IMR-90 (cell line): ENCODE measurements at regions not wholly inside any gene's neighbourhood (a gene's known extent, or its start where the extent isn't known, plus 50 kb on each side); places are given as distances from the start of the nearest gene placed in this dataset.

Experiments
- ATAC-seq: fragments of 200-7000 bp; cut with Tn5 transposase; 2 replicates; pipeline ENCODE4 v1.9.1; 2020; ENCODE audit warnings: low read depth, mild to moderate bottlenecking, moderate library complexity
- BruUV-seq: library from RNA; stranded (reverse); fragments of 400-500 nt; replicated peaks from 2 replicates; lab custom pipeline; 2021; lab: Mats Ljungman, UMichigan
- CTCF ChIA-PET: fragments of 300-600 bp; formaldehyde crosslinking; extraction: SDS; loops from one replicate; lab custom pipeline; 2021; ENCODE audit warnings: antibody characterized with exemption; lab: Yijun Ruan, JAX
- POLR2A ChIA-PET: fragments of 300-600 bp; sonication (Branson Sonifier 250); formaldehyde crosslinking; loops from one replicate; lab custom pipeline; 2022; ENCODE audit warnings: antibody characterized with exemption; ENCODE audit not compliant: unreplicated experiment; lab: Charles Lee
- DNase-seq: peaks from one replicate; pipeline ENCODE4 v3.0.0; 2013
- H2AFZ ChIP-seq: replicated peaks from 2 replicates; pipeline ENCODE3; 2013; ENCODE audit warnings: low read length, mild to moderate bottlenecking; ENCODE audit not compliant: poor library complexity
- H2AK5ac ChIP-seq: 2 replicates; pipeline ENCODE4 v1.6.1; 2013; ENCODE audit warnings: low read depth, low read length, inconsistent platforms
- H2AK9ac ChIP-seq: replicated peaks from 2 replicates; pipeline ENCODE3; 2013; ENCODE audit warnings: mild to moderate bottlenecking, low read depth, low read length, moderate library complexity; ENCODE audit not compliant: poor library complexity
- H2BK120ac ChIP-seq: 2 replicates; pipeline ENCODE4 v1.6.1; 2013; ENCODE audit warnings: low read depth, low read length, inconsistent platforms
- H2BK15ac ChIP-seq: 3 replicates; pipeline ENCODE4 v1.6.1; 2013; ENCODE audit warnings: low read depth, low read length, inconsistent platforms
- H2BK20ac ChIP-seq: 2 replicates; pipeline ENCODE4 v1.6.1; 2013; ENCODE audit warnings: low read depth, mild to moderate bottlenecking, inconsistent platforms, low read length, moderate library complexity
- H2BK5ac ChIP-seq: 2 replicates; pipeline ENCODE4 v1.6.1; 2013; ENCODE audit warnings: mild to moderate bottlenecking, low read depth, low read length, inconsistent platforms; ENCODE audit not compliant: poor library complexity, severe bottlenecking
- H3K14ac ChIP-seq: replicated peaks from 2 replicates; pipeline ENCODE4 v1.6.1; 2013; ENCODE audit warnings: low read depth, low read length, inconsistent platforms
- H3K18ac ChIP-seq: 2 replicates; pipeline ENCODE4 v1.6.1; 2013; ENCODE audit warnings: low read depth, low read length, control low read depth
- H3K23ac ChIP-seq: 2 replicates; pipeline ENCODE4 v1.6.1; 2013; ENCODE audit warnings: low read depth, low read length, inconsistent platforms
- H3K27ac ChIP-seq: 2 replicates; pipeline ENCODE4 v1.5.1; 2013; ENCODE audit warnings: mild to moderate bottlenecking, control low read depth, low read length; ENCODE audit not compliant: insufficient read depth
- H3K27me3 ChIP-seq: 2 replicates; pipeline ENCODE4 v1.6.1; 2013; ENCODE audit warnings: low read length; ENCODE audit not compliant: control insufficient read depth, insufficient read depth
- H3K36me3 ChIP-seq: 2 replicates; pipeline ENCODE4 v1.6.1; 2013; ENCODE audit warnings: low read length, mixed read lengths; ENCODE audit not compliant: control insufficient read depth, insufficient read depth
- H3K4ac ChIP-seq: 2 replicates; pipeline ENCODE4 v1.6.1; 2013; ENCODE audit warnings: low read depth, low read length, inconsistent platforms
- H3K4me1 ChIP-seq: 2 replicates; pipeline ENCODE4 v1.6.1; 2013; ENCODE audit warnings: low read length, mixed read lengths; ENCODE audit not compliant: control insufficient read depth, insufficient read depth
- H3K4me2 ChIP-seq: 2 replicates; pipeline ENCODE4 v1.6.1; 2013; ENCODE audit warnings: low read depth, mild to moderate bottlenecking, control low read depth, low read length, moderate library complexity
- H3K4me3 ChIP-seq: 2 replicates; pipeline ENCODE4 v1.5.1; 2013; ENCODE audit warnings: low read depth, mild to moderate bottlenecking, control low read depth, low read length, moderate library complexity; ENCODE audit not compliant: insufficient read depth
- H3K56ac ChIP-seq: 2 replicates; pipeline ENCODE4 v1.6.1; 2013; ENCODE audit warnings: low read length, inconsistent platforms; ENCODE audit not compliant: insufficient read depth; ENCODE audit errors: extremely low read depth
- H3K79me1 ChIP-seq, 2 experiments: 2 replicates each; pipeline ENCODE4 v1.6.1; 2013; ENCODE audit warnings: low read length in 2 of 2, inconsistent platforms in 1 of 2, low read depth in 1 of 2
- H3K9ac ChIP-seq: 2 replicates; pipeline ENCODE4 v1.6.1; 2013; ENCODE audit warnings: low read depth, low read length, control low read depth
- H3K9me1 ChIP-seq: 2 replicates; pipeline ENCODE4 v1.6.1; 2013; ENCODE audit warnings: low read length, inconsistent platforms; ENCODE audit not compliant: insufficient read depth
- H3K9me3 ChIP-seq: 2 replicates; pipeline ENCODE4 v1.6.1; 2013; ENCODE audit warnings: low read length; ENCODE audit not compliant: control insufficient read depth, insufficient read depth
- H4K20me1 ChIP-seq: 2 replicates; pipeline ENCODE4 v1.6.1; 2013; ENCODE audit warnings: low read length, inconsistent platforms; ENCODE audit not compliant: insufficient read depth
- H4K5ac ChIP-seq: 2 replicates; pipeline ENCODE4 v1.6.1; 2013; ENCODE audit warnings: mild to moderate bottlenecking, low read depth, low read length, control low read depth
- H4K8ac ChIP-seq, 2 experiments: 2 replicates each; pipeline ENCODE4 v1.6.1; 2013; ENCODE audit warnings: low read depth in 2 of 2, low read length in 2 of 2, control low read depth in 1 of 2, inconsistent platforms in 1 of 2
- H4K91ac ChIP-seq: 2 replicates; pipeline ENCODE4 v1.6.1; 2013; ENCODE audit warnings: low read depth, low read length, inconsistent platforms; ENCODE audit not compliant: insufficient read depth
- CTCF ChIP-seq: conservative IDR thresholded peaks from 2 replicates; pipeline ENCODE4 v1.5.1; 2012; ENCODE audit warnings: mild to moderate bottlenecking, low read depth, low read length, improper control_type of control experiment
- MXI1 ChIP-seq: IDR thresholded peaks from 2 replicates; pipeline ENCODE4 v1.6.1; 2012; ENCODE audit warnings: low read depth, mild to moderate bottlenecking, low read length, moderate library complexity, borderline replicate concordance
- RAD21 ChIP-seq: IDR thresholded peaks from 2 replicates; pipeline ENCODE4 v1.6.1; 2012; ENCODE audit warnings: low read length, improper control_type of control experiment
- WGBS, 2 experiments: methylation state at CpG; one replicate each; pipeline versions ENCODE4 v1.1.5 to v1.1.7; 2013; ENCODE audit warnings: missing lambda C conversion rate in 2 of 2; ENCODE audit not compliant: insufficient read length in 1 of 2; ENCODE audit errors: extremely low coverage in 2 of 2; 5-methylcytosine and 5-hydroxymethylcytosine counted together
- dilution Hi-C: fragments of 300-500 bp; cut with HindIII; formaldehyde crosslinking; loops from one replicate; pipeline ENCODE4 v1.14.3; 2018; ENCODE audit warnings: low sequenced_read_pairs; ENCODE audit not compliant: unreplicated experiment
- in situ Hi-C: fragments of 300-500 bp; cut with MboI; formaldehyde crosslinking; loops from 3 replicates; pipeline ENCODE4 v1.14.3; 2019; ENCODE audit warnings: low sequenced_read_pairs, inconsistent platforms, mixed read lengths
- intact Hi-C: fragments of 100-400 bp; cut with micrococcal nuclease; formaldehyde crosslinking; loops from 2 replicates; pipeline ENCODE4 v1.10.0; 2022

DNA sequence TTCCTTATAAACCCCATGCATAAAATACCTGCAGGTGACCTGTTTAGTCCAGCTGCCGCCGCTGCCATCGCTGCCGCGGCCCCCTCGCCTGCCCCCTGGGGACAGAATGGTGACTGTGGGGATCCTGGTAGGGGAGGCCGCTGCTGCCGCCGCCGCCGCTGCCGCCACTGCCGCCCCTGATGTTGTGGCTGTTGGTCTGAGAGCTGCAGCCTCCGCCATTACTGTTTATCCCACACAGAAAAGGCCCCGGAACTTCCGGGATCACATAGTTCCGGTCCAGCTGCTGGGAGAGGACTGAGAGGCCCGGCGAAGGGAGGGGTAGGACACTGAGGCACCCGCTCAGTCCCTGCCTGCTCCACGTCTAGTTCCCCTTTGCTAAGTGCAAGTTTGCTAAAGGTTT is 244.9 kb downstream of the C12orf50 start:
- no peaks in the 10 kb centered on the region for H3K36me3 ChIP-seq
- no peak overlapping the region for H3K23ac ChIP-seq
- H3K9me1 ChIP-seq, result 0 out of 2 replicates have a peak, but pooled peaks cover 1% of the 10 kb centered on the region
- no peak overlapping the region for H2AK9ac ChIP-seq
- no peak overlapping the region for H3K4me3 ChIP-seq
- H3K4ac ChIP-seq, result no peak overlapping the region
- no peaks in the 10 kb centered on the region for H3K79me1 ChIP-seq
- peaks cover 4% of the 10 kb centered on the region; the same call in 1 of the 2 replicates for H3K4me1 ChIP-seq
- no TSS peak for BruUV-seq
- POLR2A ChIA-PET, result no interaction called here
- no peak for TF ChIP-seq RAD21
- TF ChIP-seq CTCF, result no peak
- TF ChIP-seq MXI1, result no peak
- intact Hi-C loops, result no loop called here
- H4K8ac ChIP-seq, result no peak overlapping the region
- H2BK120ac ChIP-seq, result no peak overlapping the region
- no peak overlapping the region for H3K4me2 ChIP-seq
- no peak overlapping the region for H4K5ac ChIP-seq
- no peak overlapping the region for H2AFZ ChIP-seq
- no CpG with 5 or more reads among the region's 21 CpGs for WGBS, 2 experiments
- no peak overlapping the region for H3K56ac ChIP-seq
- H3K27me3 ChIP-seq, result no peaks in the 10 kb centered on the region
- no peaks in the 10 kb centered on the region for H3K9me3 ChIP-seq
- H3K9ac ChIP-seq, result no peak overlapping the region
- H2BK5ac ChIP-seq, result no peak overlapping the region
- ATAC-seq, result no peak
- CTCF ChIA-PET, result no interaction called here
- no peaks in the 10 kb centered on the region for H4K20me1 ChIP-seq
- H3K14ac ChIP-seq, result no peak overlapping the region
- DNase-seq, result no peak
- no peak overlapping the region for H3K27ac ChIP-seq
- H3K18ac ChIP-seq, result no peak overlapping the region
- H2AK5ac ChIP-seq, result no peak overlapping the region
- H2BK15ac ChIP-seq, result no peak overlapping the region
- dilution Hi-C loops, result no loop called here
- no peak overlapping the region for H4K91ac ChIP-seq
- no peak overlapping the region for H2BK20ac ChIP-seq
- in situ Hi-C loops, result no loop called here
